HL-60 (cell line): ENCODE measurements at regions not wholly inside any gene's neighbourhood (a gene's known extent, or its start where the extent isn't known, plus 50 kb on each side); places are given as distances from the start of the nearest gene placed in this dataset.

Experiments
- CTCF ChIP-seq: IDR thresholded peaks from one replicate; pipeline ENCODE4 v1.5.1; 2011; ENCODE audit warnings: low read length, control low read depth, inconsistent platforms; ENCODE audit not compliant: insufficient read depth
- POLR2AphosphoS5 ChIP-seq: IDR thresholded peaks from 2 replicates; pipeline ENCODE4 v1.6.1; 2012; ENCODE audit warnings: low read depth
- SPI1 ChIP-seq: IDR thresholded peaks from 2 replicates; pipeline ENCODE4 v1.6.1; 2012; ENCODE audit warnings: low read depth, mild to moderate bottlenecking, borderline replicate concordance

GRCh38 chr10:31100662-31101061 is 69.0 kb upstream of the ZNF438 start:
- no peak for TF ChIP-seq CTCF
- no peak for TF ChIP-seq SPI1
- TF ChIP-seq POLR2AphosphoS5 = no peak
